Mesothelial cell of epicardium (in vitro differentiated cells): ENCODE measurements at regions not wholly inside any gene's neighbourhood (a gene's known extent, or its start where the extent isn't known, plus 50 kb on each side); places are given as distances from the start of the nearest gene placed in this dataset.

Experiments used
- DNase-seq, 2 experiments: peaks; one replicate each; pipeline ENCODE4 v3.0.0; 2021; ENCODE audit warnings: low spot score in 2 of 2; ENCODE audit not compliant: unreplicated experiment in 2 of 2
- H3K27ac Mint-ChIP-seq: 2 replicates; pipeline ENCODE4 v1.8.0; 2021; ENCODE audit warnings: mixed read lengths
- H3K27me3 Mint-ChIP-seq: 2 replicates; pipeline ENCODE4 v1.8.0; 2021; ENCODE audit warnings: low read depth, mixed read lengths
- H3K36me3 Mint-ChIP-seq: 2 replicates; pipeline ENCODE4 v1.8.0; 2021; ENCODE audit warnings: mixed read lengths
- H3K4me1 Mint-ChIP-seq: 2 replicates; pipeline ENCODE4 v1.8.0; 2021; ENCODE audit warnings: mixed read lengths
- H3K4me3 Mint-ChIP-seq: 2 replicates; pipeline ENCODE4 v1.8.0; 2021; ENCODE audit warnings: mild to moderate bottlenecking, moderate library complexity, mixed read lengths
- H3K9me3 Mint-ChIP-seq: 2 replicates; pipeline ENCODE4 v1.8.0; 2021; ENCODE audit warnings: mixed read lengths
- TF ChIP-seq, protein P1 (sequence below): fragments of 200-600 bp; sonication (generic); IDR thresholded peaks from one replicate; pipeline ENCODE4 v1.5.0; 2021; ENCODE audit warnings: antibody characterized with exemption; ENCODE audit not compliant: unreplicated experiment

DNA sequence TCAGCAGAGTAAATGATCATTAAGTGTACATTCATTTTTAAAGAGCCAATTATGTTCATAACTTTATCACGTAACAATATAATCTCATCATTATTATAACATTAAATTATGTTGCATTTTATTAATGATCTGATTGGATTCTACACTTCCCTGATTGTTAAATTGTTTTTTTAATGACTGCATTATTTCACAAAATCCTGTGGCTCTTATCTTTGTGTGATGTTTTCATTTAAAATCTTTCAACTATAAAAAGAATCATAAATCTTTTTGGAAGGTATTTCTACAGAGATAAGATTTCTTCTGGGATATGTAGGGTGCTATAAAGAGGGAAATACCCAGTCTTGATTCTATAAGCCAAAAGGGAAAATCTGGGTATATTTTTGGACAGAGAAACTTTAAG lies 101.7 kb downstream of the ZIC5 start:
- H3K36me3 Mint-ChIP-seq: no peaks in the 10 kb centered on the region
- no peak overlapping the region for H3K4me3 Mint-ChIP-seq
- TF ChIP-seq, protein P1, sequence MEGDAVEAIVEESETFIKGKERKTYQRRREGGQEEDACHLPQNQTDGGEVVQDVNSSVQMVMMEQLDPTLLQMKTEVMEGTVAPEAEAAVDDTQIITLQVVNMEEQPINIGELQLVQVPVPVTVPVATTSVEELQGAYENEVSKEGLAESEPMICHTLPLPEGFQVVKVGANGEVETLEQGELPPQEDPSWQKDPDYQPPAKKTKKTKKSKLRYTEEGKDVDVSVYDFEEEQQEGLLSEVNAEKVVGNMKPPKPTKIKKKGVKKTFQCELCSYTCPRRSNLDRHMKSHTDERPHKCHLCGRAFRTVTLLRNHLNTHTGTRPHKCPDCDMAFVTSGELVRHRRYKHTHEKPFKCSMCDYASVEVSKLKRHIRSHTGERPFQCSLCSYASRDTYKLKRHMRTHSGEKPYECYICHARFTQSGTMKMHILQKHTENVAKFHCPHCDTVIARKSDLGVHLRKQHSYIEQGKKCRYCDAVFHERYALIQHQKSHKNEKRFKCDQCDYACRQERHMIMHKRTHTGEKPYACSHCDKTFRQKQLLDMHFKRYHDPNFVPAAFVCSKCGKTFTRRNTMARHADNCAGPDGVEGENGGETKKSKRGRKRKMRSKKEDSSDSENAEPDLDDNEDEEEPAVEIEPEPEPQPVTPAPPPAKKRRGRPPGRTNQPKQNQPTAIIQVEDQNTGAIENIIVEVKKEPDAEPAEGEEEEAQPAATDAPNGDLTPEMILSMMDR: no peak
- no peak overlapping the region for H3K27ac Mint-ChIP-seq
- H3K27me3 Mint-ChIP-seq: peaks cover 11% of the 10 kb centered on the region
- no peak for DNase-seq
- no peaks in the 10 kb centered on the region for H3K9me3 Mint-ChIP-seq
- H3K4me1 Mint-ChIP-seq: peaks cover 5% of the 10 kb centered on the region

DNA sequence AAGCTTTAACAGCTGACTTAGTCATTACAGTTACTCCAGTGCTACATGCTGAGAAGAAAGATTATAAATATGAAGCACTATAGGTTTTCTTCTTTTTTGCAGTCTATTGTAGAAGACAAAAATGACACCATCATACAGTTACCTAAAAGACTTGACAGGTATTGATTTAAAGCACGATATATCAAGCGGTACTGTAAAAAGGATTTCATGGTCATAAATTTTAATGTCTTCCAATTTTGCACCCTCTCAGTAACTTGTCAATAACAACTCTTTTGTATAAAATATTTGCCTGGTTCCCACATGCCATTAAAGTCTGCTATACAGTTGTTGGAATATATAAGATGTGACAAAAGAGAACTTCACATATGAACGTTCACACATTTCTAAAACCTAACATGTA lies 102.8 kb downstream of the ZIC5 start:
- TF ChIP-seq, protein P1: no peak

DNA sequence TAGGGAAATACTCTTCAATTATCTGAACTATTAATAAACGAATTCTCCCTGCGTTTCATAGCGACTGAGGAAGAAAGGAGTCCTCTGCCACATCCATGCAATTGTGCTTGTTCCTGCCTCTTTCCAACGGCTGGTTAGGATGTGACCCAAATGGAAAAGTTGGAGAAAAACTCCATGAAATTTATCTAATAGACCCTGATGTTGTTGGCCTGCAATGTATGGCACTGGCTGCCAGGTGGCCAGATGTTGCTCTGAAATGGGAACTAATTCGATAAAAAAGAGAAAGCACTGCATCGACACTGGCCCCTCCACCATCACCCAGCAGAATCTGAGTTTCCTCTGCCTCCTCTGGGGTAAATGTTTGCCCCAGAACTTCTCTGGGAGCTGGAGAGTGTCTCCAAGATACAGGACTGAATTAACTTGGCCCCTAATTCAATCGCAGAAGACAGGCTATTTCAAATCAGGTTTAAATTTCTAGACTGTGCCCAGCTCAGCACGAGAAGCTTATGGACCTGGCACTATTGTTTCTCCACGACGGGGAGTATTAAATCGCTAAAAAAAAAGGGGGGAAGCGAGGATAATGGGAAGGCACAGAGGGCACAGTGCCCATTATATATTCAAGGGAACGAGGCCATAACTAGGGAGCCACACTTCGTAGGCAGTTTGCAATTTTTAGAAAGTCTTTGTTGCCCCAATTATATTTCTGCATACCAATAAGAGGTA lies 103.9 kb downstream of the ZIC5 start:
- H3K9me3 Mint-ChIP-seq: no peaks in the 10 kb centered on the region
- no peaks in the 10 kb centered on the region for H3K36me3 Mint-ChIP-seq
- peaks cover 5% of the 10 kb centered on the region for H3K4me1 Mint-ChIP-seq
- no peak overlapping the region for H3K27ac Mint-ChIP-seq
- H3K27me3 Mint-ChIP-seq: peaks cover 11% of the 10 kb centered on the region
- H3K4me3 Mint-ChIP-seq: no peak overlapping the region
- TF ChIP-seq, protein P1: no peak
- DNase-seq: no peak

More for the DNA sequence above, 102.8 kb downstream of the ZIC5 start:
- Mint-ChIP-seq H3K4me3 (no peak overlapping the region), H3K36me3 (no peaks in the 10 kb centered on the region), H3K27me3 (peaks cover 11% of the 10 kb centered on the region), H3K4me1 (peaks cover 5% of the 10 kb centered on the region), H3K9me3 (no peaks in the 10 kb centered on the region), H3K27ac (no peak overlapping the region)
- no peak for DNase-seq

DNA sequence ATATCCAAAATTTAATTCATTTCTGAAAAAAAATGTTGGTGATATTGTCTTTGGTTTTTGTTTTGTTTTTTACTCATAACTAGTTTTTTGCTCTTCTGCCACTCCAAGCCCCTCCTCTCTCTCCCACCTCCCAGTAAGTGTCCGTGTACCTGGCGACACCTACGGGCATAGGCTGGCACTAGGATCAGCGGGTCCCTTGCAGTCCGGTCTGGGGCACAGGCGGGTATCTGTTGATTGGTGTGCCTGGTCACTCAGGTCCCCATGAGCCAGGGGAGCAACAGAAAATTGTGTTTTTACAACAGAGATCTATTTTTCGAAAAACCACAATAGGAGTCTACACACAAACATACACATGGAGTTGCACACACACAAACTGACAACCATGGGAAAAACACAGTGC lies 104.8 kb downstream of the ZIC5 start:
- TF ChIP-seq, protein P1: no peak
- H3K27ac Mint-ChIP-seq: no peak overlapping the region
- H3K9me3 Mint-ChIP-seq: no peaks in the 10 kb centered on the region
- no peak for DNase-seq
- H3K4me3 Mint-ChIP-seq: no peak overlapping the region
- H3K36me3 Mint-ChIP-seq: no peaks in the 10 kb centered on the region
- peaks cover 9% of the 10 kb centered on the region for H3K4me1 Mint-ChIP-seq
- peaks cover 7% of the 10 kb centered on the region for H3K27me3 Mint-ChIP-seq

DNA sequence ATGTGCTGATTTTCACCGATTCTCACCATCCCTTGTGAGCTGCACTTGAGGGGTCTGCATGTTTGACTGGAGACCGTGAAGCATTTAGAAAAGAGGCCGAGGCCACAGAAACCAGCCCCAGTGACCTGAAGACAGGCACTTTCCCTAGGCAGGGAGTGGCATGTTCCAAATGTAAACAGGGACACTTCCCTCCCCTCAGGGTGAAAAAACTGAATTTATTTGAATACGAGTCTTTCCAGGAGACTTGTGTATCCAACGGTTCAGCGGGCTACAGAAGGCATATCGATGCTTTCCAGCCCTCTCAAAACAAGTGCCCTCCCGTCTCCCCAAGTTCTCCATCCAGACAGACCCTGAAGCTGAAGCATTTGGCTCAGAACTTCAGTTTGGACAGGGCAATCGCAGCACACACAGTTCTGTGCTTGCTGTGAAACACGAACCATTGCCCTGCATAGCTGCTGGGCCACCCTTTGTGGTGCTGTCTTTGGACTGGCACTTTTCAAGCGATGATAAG lies 106.1 kb downstream of the ZIC5 start:
- Mint-ChIP-seq H3K36me3 (no peaks in the 10 kb centered on the region), H3K4me1 (peaks cover 8% of the 10 kb centered on the region), H3K4me3 (no peak overlapping the region), H3K27me3 (peaks cover 2% of the 10 kb centered on the region), H3K27ac (no peak overlapping the region), H3K9me3 (no peaks in the 10 kb centered on the region)
- no peak for DNase-seq
- TF ChIP-seq, protein P1: no peak
